ENCODE measurements at regions not wholly inside any gene's neighbourhood (a gene's known extent, or its start where the extent isn't known, plus 50 kb on each side); places are given as distances from the start of the nearest gene placed in this dataset.

DNA sequence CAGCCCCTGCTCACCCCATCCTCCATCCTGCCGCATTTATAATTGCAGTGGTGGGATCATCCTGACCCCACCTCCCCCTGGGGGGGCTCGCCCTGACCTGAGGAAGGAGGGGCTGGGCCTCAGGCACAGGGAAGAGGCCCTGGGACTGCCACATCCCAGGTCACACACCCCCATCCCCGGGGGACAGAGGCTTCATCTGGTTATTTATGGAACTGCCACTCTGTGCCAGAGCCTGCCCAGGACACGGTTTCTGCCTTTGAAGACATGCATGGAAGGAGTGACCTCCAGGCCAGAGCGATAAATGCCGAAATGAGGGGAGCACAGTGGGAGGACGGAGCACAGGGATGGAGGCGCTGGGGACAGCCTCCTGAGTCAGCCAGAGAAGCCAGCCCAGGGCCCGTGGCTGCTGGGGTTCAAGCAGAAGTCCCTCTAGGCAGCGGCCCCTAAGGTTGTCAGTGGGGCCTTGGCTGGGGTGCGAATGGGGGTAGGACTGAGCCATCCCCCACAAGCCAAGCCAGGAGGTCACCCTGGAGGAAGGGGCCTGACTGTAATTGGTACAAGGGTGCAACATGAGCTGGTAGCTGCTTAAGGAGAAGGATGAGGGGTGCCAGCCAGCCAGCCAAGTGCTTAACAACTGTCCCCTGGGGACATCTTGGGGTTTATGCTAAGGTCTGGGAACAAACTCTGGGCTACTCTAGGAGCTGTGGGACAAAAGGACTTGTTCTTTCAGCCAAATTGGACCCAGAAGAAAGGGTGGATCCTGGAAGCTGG is 51.4 kb upstream of the SHISAL1 start:
- no TSS peak for BruUV-seq (replicated peaks)
- CTCF ChIA-PET, result no interaction called here
- FAIRE-seq, result no peak
- RAD21 ChIA-PET (ENCODE audit: unreplicated experiment), result no interaction called here
- intact Hi-C loops (cut with micrococcal nuclease; ENCODE audit: unreplicated experiment) (no loop called here), in situ Hi-C loops (cut with MboI) (loop anchor here (25.0 kb wide), 1 partner anchor 523 kb away; no protein-coding TSS in a partner anchor)
- Histone ChIP-seq H3K27ac (ENCODE audit: control insufficient read depth, insufficient read depth) (no peak overlapping the region), H3K4me1 (ENCODE audit: control insufficient read depth, insufficient read depth, low read length) (no peaks in the 10 kb centered on the region), H3K4me3 (no peak overlapping the region), H3K79me2 (ENCODE audit: control insufficient read depth, insufficient read depth, low read length) (no peaks in the 10 kb centered on the region), H3K9ac (ENCODE audit: control insufficient read depth, insufficient read depth, low read length) (no peak overlapping the region), H2AFZ (ENCODE audit: control insufficient read depth, low read depth, low read length) (no peak overlapping the region), H3K36me3 (ENCODE audit: control insufficient read depth in 2 of 2, insufficient read depth in 2 of 2, low read length in 1 of 2) (no peaks in the 10 kb centered on the region), H3K4me2 (ENCODE audit: control insufficient read depth, insufficient read depth) (no peak overlapping the region), H4K20me1 (ENCODE audit: control insufficient read depth, insufficient read depth) (no peaks in the 10 kb centered on the region), H3K27me3 (replicated peaks in 1 of 2; ENCODE audit: control insufficient read depth in 2 of 2, insufficient read depth in 2 of 2, low read length in 1 of 2) (peaks cover 3% of the 10 kb centered on the region in 2 experiments; a peak in 3 of 4 replicates), H3K9me3 (replicated peaks; ENCODE audit: control insufficient read depth, insufficient read depth, low read length) (no peaks in the 10 kb centered on the region)
- POLR2A ChIA-PET, result no interaction called here
- SMC1A ChIA-PET (ENCODE audit: uncharacterized antibody, unreplicated experiment), result no interaction called here
- 26% methylated on average over 11 of the region's 11 CpGs for WGBS (ENCODE audit: insufficient coverage, insufficient replicate concordance, low lambda C conversion rate, missing lambda C conversion rate)
- no peak for DNase-seq (ENCODE audit: low read depth, low spot score)
- TF ChIP-seq, protein P1, sequence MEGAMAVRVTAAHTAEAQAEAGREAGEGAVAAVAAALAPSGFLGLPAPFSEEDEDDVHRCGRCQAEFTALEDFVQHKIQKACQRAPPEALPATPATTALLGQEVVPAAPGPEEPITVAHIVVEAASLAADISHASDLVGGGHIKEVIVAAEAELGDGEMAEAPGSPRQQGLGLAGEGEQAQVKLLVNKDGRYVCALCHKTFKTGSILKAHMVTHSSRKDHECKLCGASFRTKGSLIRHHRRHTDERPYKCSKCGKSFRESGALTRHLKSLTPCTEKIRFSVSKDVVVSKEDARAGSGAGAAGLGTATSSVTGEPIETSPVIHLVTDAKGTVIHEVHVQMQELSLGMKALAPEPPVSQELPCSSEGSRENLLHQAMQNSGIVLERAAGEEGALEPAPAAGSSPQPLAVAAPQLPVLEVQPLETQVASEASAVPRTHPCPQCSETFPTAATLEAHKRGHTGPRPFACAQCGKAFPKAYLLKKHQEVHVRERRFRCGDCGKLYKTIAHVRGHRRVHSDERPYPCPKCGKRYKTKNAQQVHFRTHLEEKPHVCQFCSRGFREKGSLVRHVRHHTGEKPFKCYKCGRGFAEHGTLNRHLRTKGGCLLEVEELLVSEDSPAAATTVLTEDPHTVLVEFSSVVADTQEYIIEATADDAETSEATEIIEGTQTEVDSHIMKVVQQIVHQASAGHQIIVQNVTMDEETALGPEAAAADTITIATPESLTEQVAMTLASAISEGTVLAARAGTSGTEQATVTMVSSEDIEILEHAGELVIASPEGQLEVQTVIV (IDR thresholded peaks at IDR 0.05; ENCODE audit: borderline replicate concordance, partially characterized antibody), result no peak
- TF ChIP-seq PAX5 (IDR thresholded peaks at IDR 0.05; ENCODE audit: borderline replicate concordance, low read depth, low read length), result no peak
- TF ChIP-seq GABPA (IDR thresholded peaks at IDR 0.05; ENCODE audit: low read depth), result no peak
- TF ChIP-seq ZSCAN29 (IDR thresholded peaks at IDR 0.05), result no peak
- no peak for TF ChIP-seq MEF2A (IDR thresholded peaks at IDR 0.05; ENCODE audit: insufficient read depth, low read depth, low read length)
- TF ChIP-seq NFIC (IDR thresholded peaks at IDR 0.05; ENCODE audit: low read depth, low read length), result no peak
- ATAC-seq, result no peak

Measured in GM12878 (cell line).